SU-DHL-6 (cell line): ENCODE measurements at regions not wholly inside any gene's neighbourhood (a gene's known extent, or its start where the extent isn't known, plus 50 kb on each side); places are given as distances from the start of the nearest gene placed in this dataset.

Experiments
- H2AFZ ChIP-seq: fragments of 200-600 bp; sonication (generic); 2 replicates; pipeline ENCODE4 v1.6.1; 2014; ENCODE audit warnings: low read depth, mild to moderate bottlenecking, moderate library complexity, mixed read lengths, antibody characterized with exemption, low read length; ENCODE audit not compliant: severe bottlenecking
- H3F3A ChIP-seq: fragments of 200-600 bp; shearing (Covaris generic); 2 replicates; pipeline ENCODE4 v1.6.0; 2016; ENCODE audit warnings: antibody characterized with exemption, mild to moderate bottlenecking; ENCODE audit not compliant: insufficient read depth
- H3K27ac ChIP-seq: fragments of 200-600 bp; sonication (generic); 2 replicates; pipeline ENCODE4 v1.5.1; 2016; ENCODE audit warnings: low read depth, mild to moderate bottlenecking, low read length, moderate library complexity, mixed read lengths
- H3K27me3 ChIP-seq: fragments of 200-600 bp; sonication (generic), shearing (Covaris generic); 2 replicates; pipeline ENCODE4 v1.6.0; 2014; ENCODE audit warnings: mild to moderate bottlenecking, low read length
- H3K36me3 ChIP-seq: fragments of 200-600 bp; sonication (generic); 2 replicates; pipeline ENCODE4 v1.6.1; 2014; ENCODE audit warnings: mild to moderate bottlenecking, low read length, mixed read lengths
- H3K4me2 ChIP-seq: fragments of 300-600, 200-600 bp; shearing (Covaris generic), sonication (generic); 2 replicates; pipeline ENCODE4 v1.6.0; 2014; ENCODE audit warnings: low read length, low read depth, mild to moderate bottlenecking; ENCODE audit not compliant: poor library complexity, severe bottlenecking
- H3K4me3 ChIP-seq: fragments of 200-600 bp; sonication (generic); 2 replicates; pipeline ENCODE4 v1.5.1; 2014; ENCODE audit warnings: antibody characterized with exemption, low read length, mild to moderate bottlenecking, mixed read lengths; ENCODE audit not compliant: insufficient read depth, poor library complexity, severe bottlenecking
- H3K79me2 ChIP-seq: fragments of 200-600 bp; sonication (generic); 2 replicates; pipeline ENCODE4 v1.6.1; 2014; ENCODE audit warnings: mild to moderate bottlenecking, low read length, moderate library complexity; ENCODE audit not compliant: insufficient read depth
- H3K9ac ChIP-seq: fragments of 200-600 bp; sonication (generic); 2 replicates; pipeline ENCODE4 v1.7.0; 2014; ENCODE audit warnings: mild to moderate bottlenecking, low read length
- H3K9me2 ChIP-seq: fragments of 200-600 bp; sonication (generic); replicated peaks from 2 replicates; pipeline ENCODE4 v1.6.1; 2014; ENCODE audit warnings: low read length; ENCODE audit not compliant: insufficient read depth
- H3K9me3 ChIP-seq: fragments of 200-600 bp; sonication (generic); 2 replicates; pipeline ENCODE4 v1.6.1; 2014; ENCODE audit warnings: low read length, mixed read lengths; ENCODE audit not compliant: insufficient read depth
- H4K20me1 ChIP-seq: fragments of 200-600 bp; sonication (generic); 2 replicates; pipeline ENCODE4 v1.6.1; 2014; ENCODE audit warnings: low read depth, mild to moderate bottlenecking, antibody characterized with exemption, low read length, moderate library complexity, mixed read lengths
- EZH2phosphoT487 ChIP-seq: fragments of 200-600 bp; sonication (generic), shearing (Covaris generic); conservative IDR thresholded peaks from 2 replicates; pipeline ENCODE4 v1.6.1; 2018; ENCODE audit warnings: mild to moderate bottlenecking, antibody characterized with exemption, low read length, moderate library complexity, mixed read lengths
- TF ChIP-seq, protein P1 (sequence below): fragments of 200-600 bp; sonication (generic); IDR thresholded peaks from one replicate; pipeline ENCODE4 v1.5.1; 2017; ENCODE audit warnings: antibody characterized with exemption, mild to moderate bottlenecking, low read length, moderate library complexity; ENCODE audit not compliant: insufficient read depth, poor library complexity, severe bottlenecking

DNA sequence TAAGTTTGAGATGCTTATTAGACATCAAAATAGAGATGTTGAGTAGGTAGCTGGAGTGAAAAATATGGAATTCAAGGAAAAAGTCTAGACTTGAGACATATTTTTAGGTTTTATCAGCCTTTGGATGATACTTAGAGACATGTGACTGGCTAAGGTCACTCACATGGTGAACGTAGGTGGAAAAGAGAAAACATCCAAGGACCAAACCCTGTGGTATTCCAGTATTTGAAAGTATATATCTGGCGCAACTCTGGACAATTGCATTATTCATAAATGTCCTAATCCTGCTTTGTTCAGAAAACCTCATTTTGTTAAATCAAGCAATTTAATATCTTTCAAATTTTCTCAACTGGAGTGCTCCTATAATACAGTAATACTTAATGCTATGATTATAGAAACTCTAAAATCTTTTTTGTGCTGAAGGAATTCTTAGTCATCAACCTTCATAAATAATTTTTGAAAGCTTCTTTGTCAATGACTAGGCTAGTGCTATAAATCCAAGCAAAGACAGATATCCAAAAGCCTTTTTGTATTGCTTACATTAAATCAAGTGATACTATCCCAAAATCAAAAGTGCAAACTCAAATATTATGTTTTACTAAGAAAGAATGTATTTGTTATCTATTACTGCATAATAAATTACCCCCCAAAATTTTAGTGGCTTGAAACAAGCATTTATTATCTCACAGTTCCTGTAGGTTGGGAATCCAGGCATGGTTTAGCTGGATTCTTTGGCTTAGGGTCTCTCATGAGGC lies 452.0 kb downstream of the ENC1 start:
- Histone ChIP-seq H2AFZ (no peak overlapping the region), H3K27me3 (no peaks in the 10 kb centered on the region), H3K4me2 (no peak overlapping the region), H3K36me3 (no peaks in the 10 kb centered on the region), H3K27ac (no peak overlapping the region), H3K9ac (no peak overlapping the region), H4K20me1 (no peaks in the 10 kb centered on the region), H3K4me3 (no peak overlapping the region), H3K9me2 (no peaks in the 10 kb centered on the region), H3F3A (no peaks in the 10 kb centered on the region), H3K79me2 (no peaks in the 10 kb centered on the region), H3K9me3 (no peaks in the 10 kb centered on the region)
- no peak for TF ChIP-seq EZH2phosphoT487
- TF ChIP-seq, protein P1, sequence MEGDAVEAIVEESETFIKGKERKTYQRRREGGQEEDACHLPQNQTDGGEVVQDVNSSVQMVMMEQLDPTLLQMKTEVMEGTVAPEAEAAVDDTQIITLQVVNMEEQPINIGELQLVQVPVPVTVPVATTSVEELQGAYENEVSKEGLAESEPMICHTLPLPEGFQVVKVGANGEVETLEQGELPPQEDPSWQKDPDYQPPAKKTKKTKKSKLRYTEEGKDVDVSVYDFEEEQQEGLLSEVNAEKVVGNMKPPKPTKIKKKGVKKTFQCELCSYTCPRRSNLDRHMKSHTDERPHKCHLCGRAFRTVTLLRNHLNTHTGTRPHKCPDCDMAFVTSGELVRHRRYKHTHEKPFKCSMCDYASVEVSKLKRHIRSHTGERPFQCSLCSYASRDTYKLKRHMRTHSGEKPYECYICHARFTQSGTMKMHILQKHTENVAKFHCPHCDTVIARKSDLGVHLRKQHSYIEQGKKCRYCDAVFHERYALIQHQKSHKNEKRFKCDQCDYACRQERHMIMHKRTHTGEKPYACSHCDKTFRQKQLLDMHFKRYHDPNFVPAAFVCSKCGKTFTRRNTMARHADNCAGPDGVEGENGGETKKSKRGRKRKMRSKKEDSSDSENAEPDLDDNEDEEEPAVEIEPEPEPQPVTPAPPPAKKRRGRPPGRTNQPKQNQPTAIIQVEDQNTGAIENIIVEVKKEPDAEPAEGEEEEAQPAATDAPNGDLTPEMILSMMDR, result no peak

DNA sequence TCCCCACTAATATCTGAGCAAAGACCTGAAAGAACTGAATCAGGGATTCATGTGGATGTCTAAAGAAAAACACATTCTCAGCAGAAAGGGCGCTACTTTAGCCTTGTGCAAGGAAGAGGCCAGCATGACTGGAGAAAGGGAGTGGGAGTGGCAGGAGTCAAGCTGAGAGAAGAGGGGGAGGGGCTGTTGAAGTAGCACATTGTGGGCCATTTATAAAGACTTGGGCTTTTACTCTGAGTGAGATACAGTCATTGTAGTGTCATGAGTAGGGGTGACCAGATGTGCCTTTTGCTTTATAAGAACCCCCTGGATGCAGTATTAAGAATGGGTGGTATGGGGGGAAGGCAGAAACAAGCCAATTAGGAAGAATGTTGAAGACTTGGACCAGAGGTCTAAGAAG lies 452.8 kb downstream of the ENC1 start:
- H4K20me1 ChIP-seq, result no peaks in the 10 kb centered on the region
- no peak overlapping the region for H3K9ac ChIP-seq
- no peaks in the 10 kb centered on the region for H3K27me3 ChIP-seq
- no peaks in the 10 kb centered on the region for H3K9me3 ChIP-seq
- no peaks in the 10 kb centered on the region for H3K9me2 ChIP-seq
- no peak overlapping the region for H3K4me3 ChIP-seq
- no peak overlapping the region for H2AFZ ChIP-seq
- no peaks in the 10 kb centered on the region for H3K79me2 ChIP-seq
- H3K4me2 ChIP-seq, result no peak overlapping the region
- no peaks in the 10 kb centered on the region for H3F3A ChIP-seq
- no peak overlapping the region for H3K27ac ChIP-seq
- no peaks in the 10 kb centered on the region for H3K36me3 ChIP-seq
- no peak for TF ChIP-seq EZH2phosphoT487
- TF ChIP-seq, protein P1, result no peak

DNA sequence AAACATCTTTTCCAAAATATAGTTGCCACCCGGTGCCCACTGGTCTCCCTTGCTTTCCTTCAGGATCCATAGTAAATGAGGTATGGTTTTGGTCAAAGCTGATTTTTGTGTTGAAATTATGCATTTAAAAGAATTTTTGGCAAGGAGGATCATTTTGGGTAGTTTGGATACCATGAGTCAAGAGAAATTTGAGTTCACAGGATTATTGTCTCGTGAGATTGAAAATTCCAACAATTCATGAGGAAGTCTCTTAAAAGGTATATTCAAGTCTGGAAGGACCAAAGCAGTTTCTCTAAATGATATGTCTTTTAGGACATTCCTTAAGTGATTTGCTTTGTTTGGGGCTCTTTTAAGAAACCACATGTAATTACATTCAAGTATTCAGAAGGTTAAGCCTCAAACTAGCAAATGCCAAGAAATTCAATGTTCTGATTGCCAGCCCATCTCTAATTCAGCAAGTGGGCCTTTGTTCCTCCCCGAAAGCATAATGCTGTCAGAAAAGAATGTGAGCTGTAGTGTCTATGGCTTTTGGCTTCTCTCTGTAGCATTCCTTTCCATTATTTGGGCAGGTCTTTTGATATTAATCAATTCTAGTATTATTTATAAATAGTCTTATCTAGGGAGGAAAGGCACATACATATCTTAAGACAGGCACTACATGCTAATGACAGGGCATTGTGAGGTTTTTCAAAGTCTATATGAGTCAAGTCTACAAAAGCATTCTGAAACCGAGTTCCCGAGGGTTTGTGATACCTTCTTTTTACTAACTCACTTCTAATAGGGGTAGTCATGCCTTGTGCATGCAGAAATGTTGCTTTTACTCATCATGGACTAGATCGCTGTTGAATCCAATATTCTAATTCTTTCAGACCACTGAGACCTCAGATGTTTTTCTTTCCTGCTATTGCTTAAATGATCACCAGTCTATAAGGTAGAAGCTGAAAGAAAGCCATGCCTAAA lies 453.9 kb downstream of the ENC1 start:
- Histone ChIP-seq H2AFZ (no peak overlapping the region), H3K27ac (no peak overlapping the region), H3K36me3 (no peaks in the 10 kb centered on the region), H3K4me2 (no peak overlapping the region), H3K9me2 (no peaks in the 10 kb centered on the region), H3F3A (no peaks in the 10 kb centered on the region), H3K27me3 (no peaks in the 10 kb centered on the region), H3K79me2 (no peaks in the 10 kb centered on the region), H3K9ac (no peak overlapping the region), H3K9me3 (no peaks in the 10 kb centered on the region), H4K20me1 (no peaks in the 10 kb centered on the region), H3K4me3 (no peak overlapping the region)
- TF ChIP-seq, protein P1, result no peak
- no peak for TF ChIP-seq EZH2phosphoT487
